HG02588 (cell line): ENCODE measurements at regions not wholly inside any gene's neighbourhood (a gene's known extent, or its start where the extent isn't known, plus 50 kb on each side); places are given as distances from the start of the nearest gene placed in this dataset.
"Not testable (repeated sequence)": the region's sequence is repeated elsewhere in the genome, so short reads cannot be mapped to it uniquely, and the experiment has no call there.

Experiments used
- ATAC-seq: cut with Tn5 transposase; IDR thresholded peaks from one replicate; pipeline ENCODE4 v1.9.1; 2021; ENCODE audit warnings: mild to moderate bottlenecking, moderate library complexity; ENCODE audit not compliant: unreplicated experiment

GRCh38 chr1:222187566-222188332, 360.2 kb downstream of the HHIPL2 start:
- no peak for ATAC-seq

GRCh38 chr1:222182641-222183040, 365.3 kb downstream of the HHIPL2 start:
- no peak for ATAC-seq

DNA sequence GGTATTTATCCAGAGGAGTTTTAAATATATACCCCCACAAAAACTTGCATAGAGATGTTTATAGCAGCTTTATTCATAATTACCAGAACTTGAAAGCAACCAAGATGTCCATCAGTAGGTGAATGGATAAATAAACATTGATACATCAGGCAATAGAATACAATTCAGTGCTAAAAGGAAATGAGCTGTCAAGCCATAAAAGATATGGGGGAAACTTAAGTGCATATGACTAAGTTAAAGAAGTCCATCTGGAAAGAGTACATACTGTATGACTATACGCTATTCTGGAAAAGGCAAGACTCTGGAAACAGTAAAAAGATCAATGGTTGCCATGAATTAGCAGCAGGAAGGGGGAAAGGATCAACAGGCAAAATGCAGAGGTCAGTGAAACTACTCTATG, 366.7 kb downstream of the HHIPL2 start:
- ATAC-seq, result no peak

DNA sequence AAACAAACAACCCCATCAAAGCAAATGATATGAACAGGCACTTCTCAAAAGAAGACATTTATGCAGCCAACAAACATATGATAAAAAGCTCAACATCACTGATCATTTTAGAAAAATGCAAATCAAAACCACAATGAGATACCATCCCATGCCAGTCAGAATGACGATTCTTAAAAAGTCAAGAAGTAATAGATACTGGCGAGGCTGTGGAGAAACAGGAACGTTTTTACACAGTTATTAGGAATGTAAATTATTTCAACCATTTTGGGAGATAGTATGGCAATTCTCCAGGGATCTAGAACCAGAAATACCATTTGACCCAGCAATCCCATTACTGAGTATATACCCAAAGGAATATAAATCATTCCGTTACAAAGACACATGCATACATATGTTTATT, 370.4 kb downstream of the HHIPL2 start:
- ATAC-seq, result not testable (repeated sequence)

GRCh38 chr1:222171005-222171404, 376.9 kb downstream of the HHIPL2 start:
- peak; percentile 76 for ATAC-seq

- no peak for ATAC-seq
Measured at GRCh38 chr1:222168621-222169020, 379.3 kb downstream of the HHIPL2 start.

DNA sequence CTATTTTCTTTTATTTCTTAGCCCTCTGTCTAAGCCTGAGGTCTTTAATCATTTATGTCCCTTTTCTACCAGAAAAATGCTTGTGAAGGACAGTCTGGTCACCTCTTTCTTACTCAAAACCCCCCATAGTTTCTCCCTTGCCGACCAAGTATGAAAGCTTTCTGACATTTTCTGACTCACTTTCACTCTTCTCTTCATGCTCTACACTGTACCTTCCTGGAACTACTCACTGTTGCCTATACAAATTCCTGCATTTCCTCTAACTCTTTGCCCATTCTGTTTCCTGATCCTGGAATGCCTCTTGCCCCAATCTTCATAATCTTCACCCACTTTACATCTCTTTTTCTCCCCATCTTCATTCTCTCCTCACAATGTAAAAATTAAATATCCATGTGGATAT, 380.0 kb downstream of the HHIPL2 start:
- no peak for ATAC-seq

GRCh38 chr1:222167111-222167510, 380.8 kb downstream of the HHIPL2 start:
- peak; percentile 60 for ATAC-seq

DNA sequence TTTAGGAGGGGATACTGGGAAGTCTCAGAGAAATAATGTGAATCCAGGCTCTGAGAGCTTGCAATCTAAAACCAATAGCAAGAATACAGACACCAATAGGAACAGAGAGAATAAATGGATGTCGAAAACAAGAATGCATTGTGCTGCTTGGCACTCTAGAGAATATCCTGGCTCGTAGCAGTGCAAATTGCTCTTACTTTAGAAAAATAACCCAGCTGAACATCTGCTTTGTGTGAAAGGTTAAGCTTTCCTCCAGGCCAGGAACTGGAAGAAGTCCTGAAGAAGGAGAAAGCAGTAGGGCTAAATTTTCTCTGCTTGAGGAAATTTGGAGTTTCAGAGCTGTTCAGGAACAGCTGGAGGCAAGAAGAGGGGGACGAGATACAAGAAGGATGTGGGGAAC, 382.3 kb downstream of the HHIPL2 start:
- no peak for ATAC-seq

- ATAC-seq, result no peak
Measured at GRCh38 chr1:222163895-222164294, 384.0 kb downstream of the HHIPL2 start.

DNA sequence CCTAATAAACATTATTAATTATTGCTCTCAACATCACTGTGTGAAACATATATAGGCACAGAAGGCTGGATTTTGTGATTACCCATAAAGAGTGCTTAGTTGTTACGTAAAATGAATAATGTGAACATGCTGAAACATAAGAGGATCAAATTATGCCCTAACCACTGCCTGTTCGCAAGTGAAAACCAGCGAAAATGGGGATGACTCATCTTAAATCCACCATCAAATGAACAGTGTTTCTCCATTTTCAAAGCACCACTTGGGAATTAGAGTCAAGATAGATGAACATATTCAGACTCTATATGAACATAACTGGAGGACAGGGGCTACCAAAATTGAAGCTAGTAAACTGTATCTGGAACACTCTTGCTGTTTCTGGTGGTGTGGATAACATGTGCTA, 386.2 kb downstream of the HHIPL2 start:
- no peak for ATAC-seq

DNA sequence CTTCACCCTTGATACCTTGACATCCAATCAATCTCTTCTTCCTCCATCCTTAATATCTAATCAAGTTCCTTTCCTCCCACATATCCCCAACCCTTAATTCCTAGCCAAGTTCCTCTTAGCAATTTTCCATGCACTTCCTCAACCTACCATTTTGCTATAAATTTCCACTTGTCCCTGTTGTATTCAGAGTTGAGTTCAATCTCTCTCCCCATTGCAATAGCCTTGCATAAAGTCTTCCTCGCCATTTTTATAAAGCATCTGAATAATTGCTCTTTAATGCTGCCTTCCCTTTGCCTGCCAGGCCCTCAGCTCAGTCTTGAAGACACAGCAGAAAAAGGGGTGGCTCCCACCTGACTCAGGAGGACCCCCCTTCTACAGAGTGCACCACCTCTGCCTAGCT, 390.3 kb downstream of the HHIPL2 start:
- ATAC-seq, result no peak

DNA sequence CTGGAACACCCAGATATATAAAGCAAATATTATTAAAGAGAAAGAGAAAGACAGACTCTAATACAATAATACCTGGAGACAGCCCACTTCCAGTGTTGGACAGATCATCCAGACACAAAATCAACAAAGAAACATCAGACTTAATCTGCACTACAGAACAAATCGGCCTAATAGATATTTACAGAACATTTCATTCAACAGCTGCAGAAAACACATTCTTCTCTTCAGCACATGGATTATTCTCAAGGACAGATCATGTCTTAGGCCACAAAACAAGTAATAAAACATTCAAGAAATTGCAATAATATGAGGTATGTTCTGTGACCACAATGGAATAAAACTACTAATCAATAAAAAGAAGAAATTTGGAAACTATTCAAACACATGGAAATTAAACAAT, 398.3 kb upstream of the DUSP10 start:
- no peak for ATAC-seq

GRCh38 chr1:222138095-222138494, 396.2 kb upstream of the DUSP10 start:
- ATAC-seq, result no peak

GRCh38 chr1:222136869-222137268, 395.0 kb upstream of the DUSP10 start:
- no peak for ATAC-seq

GRCh38 chr1:222129041-222129440, 387.2 kb upstream of the DUSP10 start:
- ATAC-seq, result no peak

- ATAC-seq, result no peak
Measured at GRCh38 chr1:222127526-222128152, 385.8 kb upstream of the DUSP10 start.

DNA sequence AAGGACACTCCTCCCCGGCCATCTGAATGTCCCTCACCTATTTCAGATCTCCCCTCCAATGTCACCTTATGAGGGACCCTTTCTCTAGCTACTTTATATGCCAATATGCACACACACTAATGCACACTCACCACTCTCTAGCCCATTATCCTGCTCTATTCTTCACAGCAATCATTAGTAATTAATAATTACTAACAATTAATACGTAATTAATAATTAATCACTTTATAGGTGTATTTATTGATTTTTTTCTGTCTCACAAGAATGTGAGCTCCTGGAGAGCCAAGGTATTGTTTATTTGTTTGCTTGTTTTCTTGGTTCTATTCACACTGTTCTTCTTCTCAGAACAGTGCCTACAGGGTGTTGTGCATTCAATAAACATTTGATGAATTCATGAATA, 385.2 kb upstream of the DUSP10 start:
- no peak for ATAC-seq

DNA sequence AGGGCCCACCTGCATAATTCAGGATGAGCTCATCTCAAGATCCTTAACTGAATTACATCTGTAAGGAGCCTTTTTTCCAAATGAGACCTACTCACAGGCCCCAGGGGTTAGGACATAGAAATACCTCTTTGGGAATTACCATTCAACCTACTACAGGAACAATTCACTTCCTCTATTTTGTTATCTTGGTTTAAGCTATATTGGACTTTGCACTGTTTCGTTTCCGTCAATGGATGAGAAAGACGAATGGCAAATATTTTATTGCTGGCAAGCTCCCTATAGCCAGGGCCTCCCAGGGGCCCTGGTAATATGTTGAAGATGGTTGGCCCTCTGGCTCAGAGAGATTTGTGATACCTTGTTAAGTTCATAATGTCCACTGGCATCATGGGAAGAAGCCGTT, 384.2 kb upstream of the DUSP10 start:
- no peak for ATAC-seq

DNA sequence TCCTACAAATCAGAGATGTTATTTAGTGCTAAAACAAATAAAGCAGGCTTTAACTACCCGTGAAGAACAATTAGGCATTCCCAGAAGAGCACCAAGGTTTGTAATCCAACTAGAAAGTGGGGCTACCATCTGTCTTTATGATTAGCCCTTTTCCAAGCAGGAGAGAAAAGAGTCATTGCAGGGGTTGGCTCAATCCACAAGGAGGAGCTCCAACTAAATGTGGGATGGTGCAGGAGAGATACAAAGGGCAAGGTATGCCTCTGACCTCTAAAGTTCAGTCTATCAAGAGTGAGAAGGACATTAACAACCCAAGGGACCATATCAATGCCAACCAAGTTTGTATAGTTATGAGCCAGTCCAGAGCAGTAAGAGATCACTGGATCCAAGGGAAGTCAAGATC, 382.7 kb upstream of the DUSP10 start:
- no peak for ATAC-seq

DNA sequence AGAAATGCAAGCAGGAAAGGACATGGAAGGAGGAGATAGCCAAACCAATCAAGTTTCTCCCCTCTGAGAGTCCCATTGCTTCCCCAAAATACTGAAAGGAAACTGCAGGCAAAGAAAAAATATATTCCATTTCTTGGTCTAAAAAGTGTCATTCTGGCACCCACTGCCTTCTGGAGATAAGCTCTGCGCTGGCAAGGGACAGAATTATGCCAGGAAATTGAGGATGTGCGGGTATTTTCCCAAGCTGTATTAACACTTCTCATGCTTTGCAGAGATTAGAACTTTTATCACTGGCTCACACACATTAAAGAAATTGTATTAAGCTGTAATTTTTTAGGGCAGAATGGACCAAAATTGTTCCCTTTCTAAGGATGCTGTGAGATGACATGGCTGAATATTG, 381.2 kb upstream of the DUSP10 start:
- ATAC-seq, result no peak

GRCh38 chr1:222117809-222118208, 375.9 kb upstream of the DUSP10 start:
- no peak for ATAC-seq
